ENCODE measurements at regions not wholly inside any gene's neighbourhood (a gene's known extent, or its start where the extent isn't known, plus 50 kb on each side); places are given as distances from the start of the nearest gene placed in this dataset.
A peak's percentile ranks its signal among the peaks of the same experiment; 100 is the strongest.

DNA sequence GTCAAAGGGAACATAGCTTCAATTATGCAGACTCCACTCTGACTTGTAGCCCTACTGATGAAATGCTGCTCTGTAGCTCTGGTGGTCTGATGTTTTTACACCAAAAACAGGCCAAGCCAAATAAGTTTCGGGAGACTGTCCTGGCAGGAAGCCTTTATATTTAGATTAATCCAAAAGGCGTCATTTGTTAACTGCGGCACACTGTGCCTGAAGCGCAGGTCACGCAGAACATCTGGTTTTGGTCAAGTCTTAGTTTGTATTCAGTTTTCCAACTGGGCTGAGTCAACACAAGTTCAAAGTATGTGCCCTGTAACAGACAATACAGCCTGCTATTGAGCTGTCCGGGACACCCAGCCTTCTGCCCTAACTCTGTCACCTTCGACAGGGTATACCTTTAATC is 154.6 kb upstream of the IPO5 start:
- no peak for TF ChIP-seq POLR2A (IDR thresholded peaks at IDR 0.05)
- TF ChIP-seq, protein P1, sequence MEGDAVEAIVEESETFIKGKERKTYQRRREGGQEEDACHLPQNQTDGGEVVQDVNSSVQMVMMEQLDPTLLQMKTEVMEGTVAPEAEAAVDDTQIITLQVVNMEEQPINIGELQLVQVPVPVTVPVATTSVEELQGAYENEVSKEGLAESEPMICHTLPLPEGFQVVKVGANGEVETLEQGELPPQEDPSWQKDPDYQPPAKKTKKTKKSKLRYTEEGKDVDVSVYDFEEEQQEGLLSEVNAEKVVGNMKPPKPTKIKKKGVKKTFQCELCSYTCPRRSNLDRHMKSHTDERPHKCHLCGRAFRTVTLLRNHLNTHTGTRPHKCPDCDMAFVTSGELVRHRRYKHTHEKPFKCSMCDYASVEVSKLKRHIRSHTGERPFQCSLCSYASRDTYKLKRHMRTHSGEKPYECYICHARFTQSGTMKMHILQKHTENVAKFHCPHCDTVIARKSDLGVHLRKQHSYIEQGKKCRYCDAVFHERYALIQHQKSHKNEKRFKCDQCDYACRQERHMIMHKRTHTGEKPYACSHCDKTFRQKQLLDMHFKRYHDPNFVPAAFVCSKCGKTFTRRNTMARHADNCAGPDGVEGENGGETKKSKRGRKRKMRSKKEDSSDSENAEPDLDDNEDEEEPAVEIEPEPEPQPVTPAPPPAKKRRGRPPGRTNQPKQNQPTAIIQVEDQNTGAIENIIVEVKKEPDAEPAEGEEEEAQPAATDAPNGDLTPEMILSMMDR (IDR thresholded peaks at IDR 0.05): no peak
- Histone ChIP-seq H3K27ac (peak overlapping the region in 1 of 4 donors; percentile 52), H3K9me3 (peaks cover 0 to 13% (median 0%) of the 10 kb centered on the region in 3 donors), H3K4me1 (peaks cover 0 to 19% (median 11%) of the 10 kb centered on the region in 3 donors), H3K36me3 (no peaks in the 10 kb centered on the region), H3K4me3 (no peak overlapping the region), H3K27me3 (no peaks in the 10 kb centered on the region)
- WGBS, 2 donors: 21 to 52% methylated on average over 7 of the region's 7 CpGs
- intact Hi-C loops (cut with DNase I): no loop called here
- DNase-seq: no peak

DNA sequence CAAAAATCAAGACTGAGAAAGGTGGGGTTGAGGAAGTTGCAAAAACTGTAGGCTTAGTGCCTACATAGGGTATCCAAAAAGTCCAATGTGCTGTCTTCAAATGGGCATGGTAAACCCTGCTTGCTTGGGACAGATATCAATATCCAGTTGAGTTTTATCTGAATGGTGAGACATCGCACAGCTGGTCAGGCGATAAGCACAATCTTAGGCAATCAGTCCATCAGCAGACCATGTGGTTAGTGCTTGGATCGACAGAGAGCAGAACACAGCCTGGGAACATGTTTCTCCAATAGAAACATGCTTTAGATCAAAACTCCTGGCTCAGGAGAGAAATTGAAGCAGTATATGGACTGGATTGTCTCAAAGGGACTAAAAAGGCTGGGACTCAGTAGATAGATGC is 151.3 kb upstream of the IPO5 start:
- no peak overlapping the region for H3K4me3 ChIP-seq
- no peaks in the 10 kb centered on the region for H3K9me3 ChIP-seq
- no peak overlapping the region for H3K27ac ChIP-seq
- intact Hi-C loops (cut with DNase I): no loop called here
- peaks cover 0 to 19% (median 11%) of the 10 kb centered on the region in 3 donors for H3K4me1 ChIP-seq
- DNase-seq: no peak
- H3K27me3 ChIP-seq: no peaks in the 10 kb centered on the region
- WGBS, 2 donors: 78 to 82% methylated on average over 3 of the region's 3 CpGs
- H3K36me3 ChIP-seq: no peaks in the 10 kb centered on the region
- TF ChIP-seq, protein P1 (IDR thresholded peaks at IDR 0.05): no peak
- no peak for TF ChIP-seq POLR2A (IDR thresholded peaks at IDR 0.05)

DNA sequence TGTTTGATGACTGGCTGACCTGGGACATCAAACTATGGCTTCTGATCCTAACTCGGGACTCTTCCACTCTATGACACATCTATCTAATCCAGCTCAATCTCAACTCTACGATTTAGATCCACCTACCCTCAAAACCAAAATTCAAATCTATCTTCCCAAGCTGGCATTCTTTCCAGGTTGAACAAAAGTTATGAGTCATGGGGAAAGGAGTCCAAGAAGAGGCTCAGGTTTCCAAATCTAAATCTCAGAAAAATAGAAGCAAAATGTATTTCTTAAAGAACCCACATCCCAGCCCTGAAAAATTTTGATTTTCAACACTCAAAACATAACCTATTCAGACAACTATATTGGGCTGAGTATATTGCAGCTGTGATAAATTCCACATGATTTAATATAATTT is 143.9 kb upstream of the IPO5 start:
- TF ChIP-seq, protein P1 (IDR thresholded peaks at IDR 0.05): no peak
- TF ChIP-seq POLR2A (IDR thresholded peaks at IDR 0.05): no peak
- Histone ChIP-seq H3K4me3 (no peak overlapping the region), H3K36me3 (no peaks in the 10 kb centered on the region), H3K9me3 (no peaks in the 10 kb centered on the region), H3K27ac (no peak overlapping the region), H3K27me3 (no peaks in the 10 kb centered on the region), H3K4me1 (no peaks in the 10 kb centered on the region)
- DNase-seq: no peak
- intact Hi-C loops (cut with DNase I): no loop called here
- 12 to 28% methylated on average over 2 of the region's 2 CpGs for WGBS, 2 donors

DNA sequence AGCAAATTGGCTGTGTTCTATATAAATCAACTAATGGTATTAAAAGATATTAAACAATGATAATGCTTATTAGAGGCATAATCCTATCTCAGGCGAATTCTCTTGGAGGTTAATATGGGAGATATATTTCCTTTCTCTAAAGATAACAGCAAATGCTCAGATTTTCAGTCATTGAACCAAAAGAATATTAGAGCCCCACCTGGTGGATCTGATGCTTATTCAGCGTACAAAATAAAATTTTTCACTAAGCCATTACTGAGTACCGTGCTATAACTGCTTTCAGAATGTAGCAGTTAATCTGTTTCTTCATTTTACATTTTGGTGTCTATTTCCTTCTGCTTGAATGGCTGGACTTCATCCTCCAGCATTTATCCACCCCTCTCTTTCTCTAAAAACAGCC is 143.3 kb upstream of the IPO5 start:
- no peaks in the 10 kb centered on the region for H3K36me3 ChIP-seq
- no peak overlapping the region for H3K4me3 ChIP-seq
- intact Hi-C loops (cut with DNase I): no loop called here
- DNase-seq: no peak
- WGBS, 2 donors: 23% methylated on average over 3 of the region's 3 CpGs
- H3K27me3 ChIP-seq: no peaks in the 10 kb centered on the region
- H3K27ac ChIP-seq: no peak overlapping the region
- H3K9me3 ChIP-seq: no peaks in the 10 kb centered on the region
- TF ChIP-seq POLR2A (IDR thresholded peaks at IDR 0.05): no peak
- TF ChIP-seq, protein P1 (IDR thresholded peaks at IDR 0.05): peak in 2 of 6 experiments; percentile 34 to 35
- no peaks in the 10 kb centered on the region for H3K4me1 ChIP-seq

DNA sequence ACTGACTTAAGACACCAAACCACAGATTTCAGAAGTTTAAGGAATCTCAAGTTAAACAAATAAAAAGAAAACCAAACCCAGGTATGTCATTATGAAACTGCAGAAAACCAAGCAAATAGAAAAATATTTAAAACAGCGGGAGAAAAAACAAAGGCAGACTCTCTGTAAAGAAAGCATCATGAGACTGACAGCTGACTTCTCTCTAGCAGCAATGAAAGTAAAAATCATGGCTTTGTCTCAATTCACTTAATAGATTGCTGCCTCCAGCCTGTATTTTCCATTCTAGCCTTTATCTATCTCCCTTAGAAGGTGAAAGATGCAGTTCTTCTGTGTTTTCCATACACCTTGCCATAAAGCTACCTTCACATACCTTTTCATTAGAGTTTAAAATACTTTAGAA is 131.1 kb upstream of the IPO5 start:
- DNase-seq: no peak
- H3K4me3 ChIP-seq: no peak overlapping the region
- H3K4me1 ChIP-seq: no peaks in the 10 kb centered on the region
- no peak overlapping the region for H3K27ac ChIP-seq
- 58 to 65% methylated on average over 1 of the region's 1 CpG for WGBS, 2 donors
- no peaks in the 10 kb centered on the region for H3K9me3 ChIP-seq
- TF ChIP-seq POLR2A (IDR thresholded peaks at IDR 0.05): no peak
- TF ChIP-seq, protein P1 (IDR thresholded peaks at IDR 0.05): no peak
- intact Hi-C loops (cut with DNase I): no loop called here
- H3K27me3 ChIP-seq: no peaks in the 10 kb centered on the region
- H3K36me3 ChIP-seq: no peaks in the 10 kb centered on the region

All from esophagus squamous epithelium (tissue), 5 donors.